Epithelial cell of proximal tubule (primary cell): ENCODE measurements at regions not wholly inside any gene's neighbourhood (a gene's known extent, or its start where the extent isn't known, plus 50 kb on each side); places are given as distances from the start of the nearest gene placed in this dataset.
"Not testable (repeated sequence)": the region's sequence is repeated elsewhere in the genome, so short reads cannot be mapped to it uniquely, and the experiment has no call there.

ENCODE experiments used
- DNase-seq: peaks from one replicate; pipeline ENCODE4 v3.0.0-alpha.2; 2011; ENCODE audit warnings: low read depth
- H3K4me3 ChIP-seq: 2 replicates; pipeline ENCODE4 v1.5.1; 2011; ENCODE audit warnings: low read depth, mild to moderate bottlenecking, low read length
- TF ChIP-seq, protein P1 (sequence below): conservative IDR thresholded peaks from 2 replicates; pipeline ENCODE4 v1.5.1; 2012; ENCODE audit warnings: low read depth, mild to moderate bottlenecking, low read length

DNA sequence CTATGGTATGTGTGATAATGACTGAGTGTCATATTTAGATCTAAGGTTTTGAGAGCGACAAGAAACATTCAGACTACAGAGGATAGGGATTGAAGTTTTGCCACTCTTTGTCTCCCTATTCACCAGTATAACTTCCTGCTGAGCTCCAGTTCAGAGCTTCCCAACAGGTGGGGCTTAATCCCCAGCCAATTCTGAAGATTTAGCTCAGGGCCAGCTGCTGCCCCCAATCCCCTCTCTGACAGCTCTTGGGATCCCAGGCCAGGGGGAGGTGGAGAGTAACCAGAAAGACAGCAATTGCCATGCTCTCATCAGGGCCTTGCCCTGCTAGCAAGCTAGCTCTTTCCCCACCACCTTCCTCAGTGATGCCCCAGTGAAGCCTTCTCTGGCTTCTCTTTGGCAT lies 57.8 kb downstream of the TRIL start:
- no peak for DNase-seq
- TF ChIP-seq, protein P1, sequence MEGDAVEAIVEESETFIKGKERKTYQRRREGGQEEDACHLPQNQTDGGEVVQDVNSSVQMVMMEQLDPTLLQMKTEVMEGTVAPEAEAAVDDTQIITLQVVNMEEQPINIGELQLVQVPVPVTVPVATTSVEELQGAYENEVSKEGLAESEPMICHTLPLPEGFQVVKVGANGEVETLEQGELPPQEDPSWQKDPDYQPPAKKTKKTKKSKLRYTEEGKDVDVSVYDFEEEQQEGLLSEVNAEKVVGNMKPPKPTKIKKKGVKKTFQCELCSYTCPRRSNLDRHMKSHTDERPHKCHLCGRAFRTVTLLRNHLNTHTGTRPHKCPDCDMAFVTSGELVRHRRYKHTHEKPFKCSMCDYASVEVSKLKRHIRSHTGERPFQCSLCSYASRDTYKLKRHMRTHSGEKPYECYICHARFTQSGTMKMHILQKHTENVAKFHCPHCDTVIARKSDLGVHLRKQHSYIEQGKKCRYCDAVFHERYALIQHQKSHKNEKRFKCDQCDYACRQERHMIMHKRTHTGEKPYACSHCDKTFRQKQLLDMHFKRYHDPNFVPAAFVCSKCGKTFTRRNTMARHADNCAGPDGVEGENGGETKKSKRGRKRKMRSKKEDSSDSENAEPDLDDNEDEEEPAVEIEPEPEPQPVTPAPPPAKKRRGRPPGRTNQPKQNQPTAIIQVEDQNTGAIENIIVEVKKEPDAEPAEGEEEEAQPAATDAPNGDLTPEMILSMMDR = no peak
- no peak overlapping the region for H3K4me3 ChIP-seq

DNA sequence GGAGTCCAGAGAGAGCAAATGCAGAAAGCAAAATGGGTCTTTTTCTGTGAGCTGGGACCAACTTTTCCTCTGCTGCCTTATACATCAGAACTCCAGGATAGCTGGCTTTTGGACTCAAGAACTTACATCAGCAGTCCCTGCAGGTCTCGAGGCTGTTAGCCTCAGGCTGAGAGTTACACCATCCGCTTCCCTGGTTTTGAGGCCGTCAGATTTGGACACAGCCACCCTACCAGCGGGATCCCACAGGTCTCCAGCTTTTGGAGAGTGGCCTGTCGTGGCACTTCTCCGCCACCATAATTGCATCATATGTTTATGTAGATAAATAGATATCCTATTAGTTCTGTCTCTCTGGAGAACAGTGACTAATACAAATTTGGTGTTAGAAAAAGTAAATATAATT lies 64.2 kb downstream of the TRIL start:
- H3K4me3 ChIP-seq = no peak overlapping the region
- TF ChIP-seq, protein P1 = no peak

DNA sequence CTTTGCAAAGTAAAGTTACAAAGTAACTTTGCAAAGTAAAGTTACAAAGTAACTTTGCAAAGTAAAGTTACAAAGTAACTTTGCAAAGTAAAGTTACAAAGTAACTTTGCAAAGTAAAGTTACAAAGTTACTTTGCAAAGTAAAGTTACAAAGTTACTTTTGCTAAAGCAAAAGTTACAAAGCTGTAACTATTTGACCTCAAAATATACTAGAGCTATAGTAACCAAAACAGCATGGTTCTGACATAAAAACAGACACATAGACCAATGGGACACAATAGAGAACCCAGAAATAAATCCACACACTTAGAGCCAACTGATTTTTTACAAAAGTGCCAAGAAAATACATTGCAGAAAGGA lies 66.3 kb downstream of the TRIL start:
- H3K4me3 ChIP-seq = not testable (repeated sequence)
- DNase-seq = peak; percentile 23

More for the DNA sequence above, 64.2 kb downstream of the TRIL start:
- DNase-seq = no peak

DNA sequence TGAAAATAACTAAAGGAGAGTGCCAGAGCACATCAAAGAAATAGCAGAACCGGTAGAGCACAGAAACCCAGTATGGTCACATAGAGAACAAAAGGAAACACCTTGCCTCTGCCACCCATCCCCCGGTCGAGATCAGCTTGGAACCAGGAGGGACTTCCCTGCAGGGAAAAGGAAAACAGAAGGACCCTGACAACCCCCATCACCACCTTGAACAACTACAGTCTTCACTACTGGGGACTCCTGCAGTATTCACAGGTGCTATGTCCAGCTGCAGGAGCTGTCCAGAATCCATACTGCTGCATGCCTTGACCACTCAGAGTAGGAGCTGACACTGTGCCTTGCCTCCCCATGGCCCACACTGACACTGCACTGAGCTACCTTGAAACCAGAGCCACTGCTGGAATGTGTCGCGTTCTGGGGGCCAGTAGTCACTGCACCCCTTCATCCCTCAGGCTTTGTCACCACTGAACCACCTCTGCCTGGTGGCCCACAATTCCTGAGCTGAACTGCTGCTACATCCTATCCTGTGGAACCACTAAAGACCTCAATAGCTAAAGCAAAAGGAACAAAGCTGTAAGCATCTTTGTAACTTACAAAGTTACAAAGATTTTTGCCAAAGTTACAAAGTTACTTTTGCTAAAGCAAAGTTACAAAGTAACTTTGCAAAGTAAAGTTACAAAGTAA lies 66.8 kb downstream of the TRIL start:
- H3K4me3 ChIP-seq = peak overlapping the region; percentile 47
- TF ChIP-seq, protein P1 = no peak
- DNase-seq = peak; percentile 22

DNA sequence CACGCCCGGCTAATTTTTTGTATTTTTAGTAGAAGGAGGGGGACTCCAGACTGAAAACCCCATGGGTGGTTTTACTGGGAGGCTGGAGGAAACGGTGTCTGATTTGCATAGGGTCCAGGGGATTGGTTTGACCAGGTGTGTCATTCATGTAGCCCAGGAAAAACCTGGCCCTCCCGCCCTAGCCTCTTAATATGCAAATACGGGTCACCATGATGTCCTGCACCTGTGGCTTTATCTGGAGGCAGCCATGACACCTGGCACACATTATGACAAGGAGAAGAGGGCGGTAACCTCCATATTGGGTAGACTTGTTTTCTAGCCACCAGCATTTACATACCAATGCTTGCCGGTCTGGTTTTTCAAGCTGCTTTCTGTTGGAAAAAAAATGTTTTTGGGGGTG lies 68.0 kb downstream of the TRIL start:
- H3K4me3 ChIP-seq = no peak overlapping the region
- TF ChIP-seq, protein P1 = no peak
- no peak for DNase-seq

DNA sequence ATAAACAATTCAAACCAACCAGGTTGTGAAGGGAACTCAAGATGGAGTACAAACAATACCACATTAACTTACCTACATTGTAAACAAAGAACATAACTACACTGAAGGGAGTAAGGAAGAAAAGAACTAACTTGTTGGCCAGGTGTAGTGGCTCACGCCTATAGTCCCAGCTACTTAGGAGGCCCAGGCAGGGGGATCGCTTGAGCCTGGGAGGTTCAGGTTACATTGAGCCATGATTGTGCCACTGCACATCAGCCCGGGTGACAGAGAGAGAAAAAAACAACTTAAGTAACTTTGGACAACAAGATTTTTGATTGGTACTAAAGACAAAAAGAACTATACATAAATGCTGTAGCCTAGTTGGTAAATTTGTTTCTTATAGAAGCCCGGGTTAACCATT lies 68.8 kb downstream of the TRIL start:
- TF ChIP-seq, protein P1 = no peak
- H3K4me3 ChIP-seq = no peak overlapping the region
- DNase-seq = no peak

DNA sequence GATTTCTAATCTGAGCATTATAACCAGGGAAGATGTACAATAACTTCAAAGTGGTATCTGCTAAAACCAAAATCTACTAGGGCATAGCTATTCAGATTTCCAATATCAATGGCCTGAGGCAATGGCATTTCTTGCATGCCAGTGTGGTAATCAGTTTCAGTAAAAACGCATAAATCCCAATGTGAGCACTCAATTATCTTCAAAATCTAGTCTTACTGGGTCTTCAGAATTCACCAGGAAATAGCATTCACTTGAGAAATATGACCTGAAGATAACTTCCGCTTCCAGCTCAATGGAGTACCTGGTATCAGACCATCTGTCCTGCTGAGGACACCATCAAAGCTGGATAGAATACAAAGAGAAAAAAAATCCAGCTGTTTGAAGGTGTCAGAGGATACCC lies 72.4 kb downstream of the TRIL start:
- TF ChIP-seq, protein P1 = no peak
- no peak for DNase-seq
- no peak overlapping the region for H3K4me3 ChIP-seq
